Vagina (tissue), 2 donors: ENCODE measurements at regions not wholly inside any gene's neighbourhood (a gene's known extent, or its start where the extent isn't known, plus 50 kb on each side); places are given as distances from the start of the nearest gene placed in this dataset.

ENCODE experiments used
- DNase-seq, 2 donors: peaks; one replicate each; pipeline ENCODE4 v3.0.0-alpha.2; 2017; ENCODE audit errors: extremely low spot score in 2 of 2
- H3K27ac ChIP-seq: fragments of 200-600 bp; sonication (generic); one replicate; pipeline ENCODE4 v1.5.1; 2019
- H3K27me3 ChIP-seq: fragments of 200-600 bp; sonication (generic); one replicate; pipeline ENCODE4 v1.5.1; 2019
- H3K36me3 ChIP-seq, 2 donors: fragments of 200-600 bp; sonication (generic); one replicate each; pipeline ENCODE4 v1.5.1; 2017 to 2019
- H3K4me1 ChIP-seq: fragments of 200-600 bp; sonication (generic); one replicate; pipeline ENCODE4 v1.5.1; 2019
- H3K4me3 ChIP-seq, 2 donors: fragments of 200-600 bp; sonication (generic); 1 replicate in 1 of 2; 2 replicates in 1 of 2; pipeline ENCODE4 v1.5.1; 2016 to 2019
- H3K9me3 ChIP-seq: fragments of 200-600 bp; sonication (generic); one replicate; pipeline ENCODE4 v1.5.1; 2019
- POLR2A ChIP-seq, 2 donors: fragments of 450-650 bp; IDR thresholded peaks; one replicate each; pipeline ENCODE4 v1.6.1; 2017; ENCODE audit warnings: antibody characterized with exemption in 2 of 2, mild to moderate bottlenecking in 2 of 2, moderate library complexity in 2 of 2
- POLR2AphosphoS5 ChIP-seq, 2 donors: sonication (generic); formaldehyde crosslinking; IDR thresholded peaks; one replicate each; pipeline ENCODE4 v1.9.0; 2017; ENCODE audit warnings: antibody characterized with exemption in 2 of 2, mild to moderate bottlenecking in 2 of 2, low read depth in 1 of 2; ENCODE audit not compliant: insufficient read depth in 1 of 2
- intact Hi-C: fragments of 100-400 bp; cut with DNase I; formaldehyde crosslinking; loops from one replicate; pipeline ENCODE4 v1.15.1; 2023
- TF ChIP-seq, protein P1 (sequence below), 3 experiments: fragments of 450-650 bp in 2 of 3; fragments of 200-600 bp in 1 of 3; sonication (generic) in 1 of 3; IDR thresholded peaks; one replicate each; pipeline ENCODE4 v1.5.1; 2017 to 2019; ENCODE audit warnings: antibody characterized with exemption in 3 of 3, mild to moderate bottlenecking in 2 of 3, moderate library complexity in 2 of 3

DNA sequence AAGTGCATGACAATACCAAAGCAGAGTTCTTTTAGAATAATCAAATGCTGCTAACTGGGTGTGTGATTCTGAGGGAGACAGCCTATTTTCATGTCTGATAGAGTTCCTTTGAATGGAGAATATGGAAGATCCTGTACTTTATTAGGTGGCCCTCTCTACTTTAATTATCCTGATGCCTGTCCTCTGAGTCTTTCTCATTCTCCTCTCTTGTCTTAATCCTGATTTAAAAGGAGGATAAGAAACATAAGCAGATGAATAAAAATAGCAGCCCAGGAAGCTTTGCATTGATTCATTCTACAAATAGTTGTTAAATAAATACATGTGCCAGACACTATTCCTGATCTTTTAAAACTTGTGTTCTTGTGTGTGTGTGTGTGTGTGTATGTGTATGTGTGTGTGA is 387.3 kb downstream of the SPRY1 start:
- peaks cover 10% of the 10 kb centered on the region for H3K4me1 ChIP-seq
- TF ChIP-seq POLR2A (IDR thresholded peaks at IDR 0.05) (no peak), POLR2AphosphoS5 (IDR thresholded peaks at IDR 0.05; ENCODE audit: insufficient read depth in 1 of 2, low read depth in 1 of 2) (no peak)
- TF ChIP-seq, protein P1, sequence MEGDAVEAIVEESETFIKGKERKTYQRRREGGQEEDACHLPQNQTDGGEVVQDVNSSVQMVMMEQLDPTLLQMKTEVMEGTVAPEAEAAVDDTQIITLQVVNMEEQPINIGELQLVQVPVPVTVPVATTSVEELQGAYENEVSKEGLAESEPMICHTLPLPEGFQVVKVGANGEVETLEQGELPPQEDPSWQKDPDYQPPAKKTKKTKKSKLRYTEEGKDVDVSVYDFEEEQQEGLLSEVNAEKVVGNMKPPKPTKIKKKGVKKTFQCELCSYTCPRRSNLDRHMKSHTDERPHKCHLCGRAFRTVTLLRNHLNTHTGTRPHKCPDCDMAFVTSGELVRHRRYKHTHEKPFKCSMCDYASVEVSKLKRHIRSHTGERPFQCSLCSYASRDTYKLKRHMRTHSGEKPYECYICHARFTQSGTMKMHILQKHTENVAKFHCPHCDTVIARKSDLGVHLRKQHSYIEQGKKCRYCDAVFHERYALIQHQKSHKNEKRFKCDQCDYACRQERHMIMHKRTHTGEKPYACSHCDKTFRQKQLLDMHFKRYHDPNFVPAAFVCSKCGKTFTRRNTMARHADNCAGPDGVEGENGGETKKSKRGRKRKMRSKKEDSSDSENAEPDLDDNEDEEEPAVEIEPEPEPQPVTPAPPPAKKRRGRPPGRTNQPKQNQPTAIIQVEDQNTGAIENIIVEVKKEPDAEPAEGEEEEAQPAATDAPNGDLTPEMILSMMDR (IDR thresholded peaks at IDR 0.05): no peak
- no peak overlapping the region for H3K4me3 ChIP-seq
- no peaks in the 10 kb centered on the region for H3K36me3 ChIP-seq
- no peak overlapping the region for H3K27ac ChIP-seq
- H3K27me3 ChIP-seq: no peaks in the 10 kb centered on the region
- no peaks in the 10 kb centered on the region for H3K9me3 ChIP-seq
- intact Hi-C loops: no loop called here
- no peak for DNase-seq

DNA sequence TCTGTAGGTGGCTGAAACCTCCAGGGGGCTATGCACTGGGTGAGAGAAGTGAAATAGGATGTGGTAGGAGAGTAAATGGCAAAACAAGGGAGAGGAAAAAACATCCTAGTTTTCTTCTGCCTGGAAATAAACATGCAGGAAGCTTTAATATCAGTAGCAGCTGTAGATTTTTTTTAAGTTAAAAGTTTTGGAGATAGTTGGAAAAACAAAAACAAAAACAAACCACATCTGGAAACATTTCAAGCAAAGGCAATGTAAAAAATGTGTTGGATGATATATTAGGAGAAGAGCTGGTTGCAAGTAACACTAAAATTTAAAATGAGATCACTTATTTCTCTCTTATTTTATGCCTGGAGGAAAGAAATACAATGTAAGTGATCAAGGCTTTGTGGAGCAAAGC is 388.0 kb downstream of the SPRY1 start:
- TF ChIP-seq, protein P1 (IDR thresholded peaks at IDR 0.05): no peak
- TF ChIP-seq POLR2A (IDR thresholded peaks at IDR 0.05) (no peak), POLR2AphosphoS5 (IDR thresholded peaks at IDR 0.05; ENCODE audit: insufficient read depth in 1 of 2, low read depth in 1 of 2) (no peak)
- no peaks in the 10 kb centered on the region for H3K36me3 ChIP-seq
- no peaks in the 10 kb centered on the region for H3K27me3 ChIP-seq
- peaks cover 10% of the 10 kb centered on the region for H3K4me1 ChIP-seq
- no peak overlapping the region for H3K27ac ChIP-seq
- intact Hi-C loops: no loop called here
- no peaks in the 10 kb centered on the region for H3K9me3 ChIP-seq
- H3K4me3 ChIP-seq: no peak overlapping the region
- DNase-seq: no peak

DNA sequence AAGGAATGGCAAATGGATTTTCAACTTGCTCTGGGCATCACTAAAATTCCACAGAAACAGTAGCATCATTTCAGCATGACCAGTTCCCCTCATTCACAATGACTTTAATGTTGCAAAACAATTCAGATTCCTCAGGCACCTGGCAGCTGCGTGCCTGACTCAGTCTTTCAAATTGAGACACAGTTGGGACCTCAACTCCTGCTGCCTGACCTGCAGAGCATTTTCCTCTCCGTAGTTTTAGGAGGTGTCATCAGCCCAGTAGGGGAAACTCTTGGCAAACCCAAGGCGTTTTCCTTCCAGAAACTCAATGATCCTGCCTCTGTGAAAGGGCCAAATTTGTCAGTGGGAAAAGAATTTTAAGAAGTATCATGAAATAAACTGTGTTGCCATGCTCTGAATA is 388.9 kb downstream of the SPRY1 start:
- TF ChIP-seq, protein P1 (IDR thresholded peaks at IDR 0.05): no peak
- TF ChIP-seq POLR2AphosphoS5 (IDR thresholded peaks at IDR 0.05; ENCODE audit: insufficient read depth in 1 of 2, low read depth in 1 of 2) (no peak), POLR2A (IDR thresholded peaks at IDR 0.05) (no peak)
- H3K27me3 ChIP-seq: no peaks in the 10 kb centered on the region
- H3K36me3 ChIP-seq: no peaks in the 10 kb centered on the region
- peak in 1 of 2 donors; percentile 92 for DNase-seq
- H3K4me3 ChIP-seq: no peak overlapping the region
- H3K4me1 ChIP-seq: peaks cover 10% of the 10 kb centered on the region
- intact Hi-C loops: no loop called here
- H3K9me3 ChIP-seq: no peaks in the 10 kb centered on the region
- H3K27ac ChIP-seq: no peak overlapping the region

DNA sequence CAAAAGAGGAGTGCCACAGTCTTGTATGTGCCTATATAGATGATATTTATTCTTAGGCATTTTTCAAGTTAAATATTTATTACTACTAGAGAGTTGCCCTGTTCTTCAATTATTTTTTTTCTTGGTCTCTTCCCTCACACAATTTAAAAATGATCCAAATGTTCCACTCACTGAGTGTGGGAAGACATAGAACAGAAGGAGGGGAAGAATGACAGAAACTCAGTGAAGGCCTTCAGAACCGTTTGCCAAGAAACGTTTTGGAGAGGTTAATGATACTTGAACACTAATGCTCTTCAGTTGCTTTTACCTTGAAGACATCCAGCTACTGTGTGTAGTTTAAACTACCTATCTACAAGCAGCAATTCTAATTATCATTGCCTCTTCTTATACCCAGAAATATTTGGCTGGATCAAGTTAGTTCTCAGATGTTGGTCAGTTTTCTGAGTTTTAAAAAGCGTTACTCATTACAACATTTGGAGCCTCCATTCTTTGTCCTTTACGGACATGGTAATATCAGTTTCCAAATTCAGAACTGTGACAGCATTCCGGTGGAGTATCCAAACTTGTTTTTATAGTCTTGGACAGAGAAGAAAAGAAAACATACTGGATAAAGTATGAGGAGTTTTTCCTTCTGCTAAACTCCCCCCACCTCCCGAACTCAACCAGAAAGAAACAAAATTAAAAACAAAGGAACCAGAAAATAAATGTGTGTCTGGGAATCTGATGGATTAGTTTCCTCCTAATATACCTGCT is 389.7 kb downstream of the SPRY1 start:
- peaks cover 10% of the 10 kb centered on the region for H3K4me1 ChIP-seq
- DNase-seq: no peak
- no peaks in the 10 kb centered on the region for H3K36me3 ChIP-seq
- no peaks in the 10 kb centered on the region for H3K9me3 ChIP-seq
- TF ChIP-seq, protein P1 (IDR thresholded peaks at IDR 0.05): no peak
- TF ChIP-seq POLR2A (IDR thresholded peaks at IDR 0.05): no peak
- no peak for TF ChIP-seq POLR2AphosphoS5 (IDR thresholded peaks at IDR 0.05; ENCODE audit: insufficient read depth in 1 of 2, low read depth in 1 of 2)
- intact Hi-C loops: no loop called here
- no peak overlapping the region for H3K4me3 ChIP-seq
- no peaks in the 10 kb centered on the region for H3K27me3 ChIP-seq
- H3K27ac ChIP-seq: no peak overlapping the region

DNA sequence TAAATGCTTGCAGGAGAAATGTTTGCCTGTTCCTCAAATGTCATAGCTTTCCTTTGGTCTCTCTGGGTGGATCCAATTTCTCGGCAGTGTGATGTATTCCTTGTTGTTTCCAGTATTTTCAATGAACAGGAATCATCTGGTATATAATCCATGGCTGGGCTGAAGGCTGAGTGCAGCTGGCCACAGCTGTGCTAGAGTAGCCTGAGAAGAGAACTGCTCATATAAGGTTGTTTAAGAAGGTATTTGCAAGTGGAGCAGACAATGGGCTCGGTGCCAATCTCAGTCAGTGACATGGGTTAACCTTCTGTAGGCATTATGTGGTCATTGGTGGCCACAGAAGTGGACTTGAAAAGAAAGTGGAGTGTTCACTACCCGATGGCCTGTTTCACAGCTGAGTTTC is 390.3 kb downstream of the SPRY1 start:
- Histone ChIP-seq H3K4me1 (peaks cover 10% of the 10 kb centered on the region), H3K36me3 (no peaks in the 10 kb centered on the region), H3K4me3 (no peak overlapping the region), H3K27ac (no peak overlapping the region), H3K9me3 (no peaks in the 10 kb centered on the region), H3K27me3 (no peaks in the 10 kb centered on the region)
- intact Hi-C loops: no loop called here
- no peak for DNase-seq
- TF ChIP-seq POLR2A (IDR thresholded peaks at IDR 0.05): no peak
- TF ChIP-seq POLR2AphosphoS5 (IDR thresholded peaks at IDR 0.05; ENCODE audit: insufficient read depth in 1 of 2, low read depth in 1 of 2): no peak
- TF ChIP-seq, protein P1 (IDR thresholded peaks at IDR 0.05): no peak
